ENCODE measurements at regions not wholly inside any gene's neighbourhood (a gene's known extent, or its start where the extent isn't known, plus 50 kb on each side); places are given as distances from the start of the nearest gene placed in this dataset.

DNA sequence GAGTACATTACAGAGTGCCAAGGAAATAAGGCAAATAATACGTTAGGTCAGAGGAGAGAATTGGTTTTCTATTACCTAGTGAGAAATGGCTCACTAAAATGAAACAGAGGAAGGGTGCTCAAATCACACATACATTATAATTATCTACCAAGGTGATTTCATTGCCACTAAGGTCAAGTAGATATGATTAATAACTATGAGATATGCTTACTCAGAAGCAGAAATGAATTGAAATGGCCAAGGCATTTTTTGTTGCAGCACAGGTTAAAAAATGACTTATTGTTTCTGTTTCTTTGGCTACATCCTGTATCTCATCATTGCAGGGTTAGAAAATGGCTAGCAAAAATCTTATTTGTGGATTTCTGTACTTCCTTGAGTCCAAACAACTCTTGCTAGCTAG lies 154.5 kb upstream of the GORAB start:
- intact Hi-C loops (cut with DNase I): no loop called here
- TF ChIP-seq CTCF (IDR thresholded peaks at IDR 0.05): no peak
- TF ChIP-seq POLR2AphosphoS5 (IDR thresholded peaks at IDR 0.05): no peak
- no peak for TF ChIP-seq POLR2A (IDR thresholded peaks at IDR 0.05)
- Histone ChIP-seq H3K27me3 (replicated peaks; ENCODE audit: insufficient read depth) (no peaks in the 10 kb centered on the region), H3K4me1 (replicated peaks) (no peaks in the 10 kb centered on the region), H3K4me3 (no peak overlapping the region), H3K27ac (no peak overlapping the region), H3K36me3 (no peaks in the 10 kb centered on the region), H3K9me3 (no peaks in the 10 kb centered on the region)
- no peak for DNase-seq (ENCODE audit: low spot score)
- WGBS: 88% methylated on average over 1 of the region's 1 CpG

- intact Hi-C loops (cut with DNase I): no loop called here
- 43% methylated on average over 1 of the region's 1 CpG for WGBS
- H3K9me3 ChIP-seq: no peaks in the 10 kb centered on the region
- H3K27ac ChIP-seq: no peak overlapping the region
- no peak overlapping the region for H3K4me3 ChIP-seq
- H3K36me3 ChIP-seq: no peaks in the 10 kb centered on the region
- H3K27me3 ChIP-seq (replicated peaks; ENCODE audit: insufficient read depth): no peaks in the 10 kb centered on the region
- H3K4me1 ChIP-seq (replicated peaks): no peaks in the 10 kb centered on the region
- DNase-seq (ENCODE audit: low spot score): no peak
- TF ChIP-seq POLR2A (IDR thresholded peaks at IDR 0.05) (no peak), POLR2AphosphoS5 (IDR thresholded peaks at IDR 0.05) (no peak), CTCF (IDR thresholded peaks at IDR 0.05) (no peak)
Observed at GRCh38 chr1:170377896-170378634, 153.9 kb upstream of the GORAB start.

DNA sequence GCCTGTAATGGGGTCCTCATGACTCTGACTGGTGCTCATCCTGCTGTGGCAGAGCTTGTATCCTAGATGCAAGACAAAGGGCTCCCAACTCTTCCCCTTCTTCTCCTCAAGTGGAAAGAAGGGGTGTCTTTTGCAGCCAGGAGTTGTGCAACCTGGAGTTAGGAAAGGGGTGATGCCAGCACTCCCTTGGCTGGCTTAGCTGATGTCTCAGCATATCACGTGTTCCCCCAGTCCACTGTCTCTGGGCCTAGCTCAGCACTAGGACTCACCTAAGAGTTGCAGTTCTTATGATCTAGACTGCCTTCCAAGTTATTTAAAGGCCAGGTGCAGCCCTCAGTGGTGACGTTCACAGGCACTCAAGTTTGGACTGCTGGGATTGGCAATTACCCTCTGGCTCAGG lies 146.2 kb upstream of the GORAB start:
- no peak overlapping the region for H3K4me3 ChIP-seq
- 93% methylated on average over 2 of the region's 2 CpGs for WGBS
- H3K36me3 ChIP-seq: no peaks in the 10 kb centered on the region
- intact Hi-C loops (cut with DNase I): no loop called here
- DNase-seq (ENCODE audit: low spot score): no peak
- no peaks in the 10 kb centered on the region for H3K4me1 ChIP-seq (replicated peaks)
- no peak overlapping the region for H3K27ac ChIP-seq
- no peak for TF ChIP-seq POLR2A (IDR thresholded peaks at IDR 0.05)
- TF ChIP-seq POLR2AphosphoS5 (IDR thresholded peaks at IDR 0.05): no peak
- TF ChIP-seq CTCF (IDR thresholded peaks at IDR 0.05): no peak
- no peaks in the 10 kb centered on the region for H3K9me3 ChIP-seq
- no peaks in the 10 kb centered on the region for H3K27me3 ChIP-seq (replicated peaks; ENCODE audit: insufficient read depth)

DNA sequence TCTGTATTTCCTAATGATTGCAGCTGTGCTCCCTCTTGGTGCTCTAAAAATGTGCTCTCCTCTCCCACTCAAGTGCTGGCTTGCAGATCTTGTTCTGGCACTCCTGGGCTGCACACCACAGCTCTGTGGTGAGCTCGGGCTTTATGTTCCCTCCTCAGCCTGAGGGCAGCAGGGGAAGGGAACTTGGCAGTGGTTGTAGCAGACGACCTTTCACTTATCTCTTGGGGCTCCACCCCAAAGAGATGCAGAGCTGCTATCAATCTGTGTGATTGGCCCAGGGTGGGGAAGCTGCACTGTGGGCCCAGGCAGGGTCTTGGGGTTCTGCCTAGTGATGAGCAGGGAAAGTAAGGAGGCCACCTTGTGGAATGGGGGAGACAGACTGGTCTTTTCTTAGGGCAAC lies 143.5 kb upstream of the GORAB start:
- Histone ChIP-seq H3K4me1 (replicated peaks) (no peaks in the 10 kb centered on the region), H3K36me3 (no peaks in the 10 kb centered on the region), H3K4me3 (no peak overlapping the region), H3K9me3 (no peaks in the 10 kb centered on the region), H3K27me3 (replicated peaks; ENCODE audit: insufficient read depth) (no peaks in the 10 kb centered on the region), H3K27ac (no peak overlapping the region)
- TF ChIP-seq CTCF (IDR thresholded peaks at IDR 0.05): no peak
- intact Hi-C loops (cut with DNase I): no loop called here
- no peak for DNase-seq (ENCODE audit: low spot score)
- 41% methylated on average over 2 of the region's 2 CpGs for WGBS

GRCh38 chr1:170395149-170395548 lies 136.8 kb upstream of the GORAB start:
- Histone ChIP-seq H3K27ac (no peak overlapping the region), H3K27me3 (replicated peaks; ENCODE audit: insufficient read depth) (no peaks in the 10 kb centered on the region), H3K36me3 (no peaks in the 10 kb centered on the region), H3K4me1 (replicated peaks) (no peaks in the 10 kb centered on the region), H3K4me3 (no peak overlapping the region), H3K9me3 (no peaks in the 10 kb centered on the region)
- intact Hi-C loops (cut with DNase I): no loop called here
- TF ChIP-seq POLR2AphosphoS5 (IDR thresholded peaks at IDR 0.05) (no peak), POLR2A (IDR thresholded peaks at IDR 0.05) (no peak), CTCF (IDR thresholded peaks at IDR 0.05) (no peak)
- WGBS: 96% methylated on average over 2 of the region's 2 CpGs
- no peak for DNase-seq (ENCODE audit: low spot score)
